ENCODE measurements at regions not wholly inside any gene's neighbourhood (a gene's known extent, or its start where the extent isn't known, plus 50 kb on each side); places are given as distances from the start of the nearest gene placed in this dataset.
A peak's percentile ranks its signal among the peaks of the same experiment; 100 is the strongest.

DNA sequence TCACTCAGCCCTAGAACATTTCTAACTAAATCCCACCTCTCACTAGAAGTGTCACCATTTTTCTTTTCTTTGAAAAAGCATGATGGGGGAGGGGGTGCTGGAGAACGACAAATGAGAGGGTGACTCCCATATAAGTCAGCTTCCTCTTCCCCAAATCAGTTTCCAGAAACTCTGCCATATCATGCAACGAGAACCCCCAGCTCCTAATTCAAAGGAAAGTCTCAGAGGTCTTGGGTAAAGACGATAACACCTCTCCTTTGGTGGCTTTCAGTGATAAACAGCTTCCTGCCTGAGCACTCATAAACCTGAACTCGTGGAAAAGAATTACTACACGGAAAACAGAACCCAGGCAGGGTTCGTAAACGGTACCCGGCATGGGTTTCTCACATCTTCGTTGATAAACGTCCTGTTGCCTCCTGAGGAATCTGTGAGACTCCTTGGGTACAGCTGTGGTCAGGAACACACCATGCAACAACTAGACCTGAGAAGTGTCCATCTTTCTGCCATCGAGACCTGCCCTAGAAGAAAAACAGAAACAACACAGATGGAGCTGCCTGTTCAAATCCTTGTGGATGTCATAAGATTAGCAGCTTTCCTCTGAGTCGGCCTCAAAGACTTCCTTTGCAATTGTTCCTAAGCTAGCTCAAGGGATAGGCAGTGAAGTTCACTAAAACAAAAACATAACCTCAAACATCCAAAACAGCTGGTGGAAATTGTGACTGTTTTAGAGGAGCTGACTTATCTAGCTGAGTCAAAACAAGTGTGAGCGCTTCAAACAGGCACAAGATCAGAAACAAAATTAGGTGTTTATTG is 185.8 kb upstream of the PRDM1 start:
- FAIRE-seq (peak; percentile 82), DNase-seq (ENCODE audit: insufficient read length) (no peak)
- no peak for TF ChIP-seq POLR2AphosphoS5 (IDR thresholded peaks at IDR 0.05; ENCODE audit: low read depth, low read length)
- TF ChIP-seq TAF1 (IDR thresholded peaks at IDR 0.05; ENCODE audit: borderline replicate concordance, low read depth, low read length): no peak
- TF ChIP-seq POLR2A (IDR thresholded peaks at IDR 0.05; ENCODE audit: low read depth, low read length): no peak

DNA sequence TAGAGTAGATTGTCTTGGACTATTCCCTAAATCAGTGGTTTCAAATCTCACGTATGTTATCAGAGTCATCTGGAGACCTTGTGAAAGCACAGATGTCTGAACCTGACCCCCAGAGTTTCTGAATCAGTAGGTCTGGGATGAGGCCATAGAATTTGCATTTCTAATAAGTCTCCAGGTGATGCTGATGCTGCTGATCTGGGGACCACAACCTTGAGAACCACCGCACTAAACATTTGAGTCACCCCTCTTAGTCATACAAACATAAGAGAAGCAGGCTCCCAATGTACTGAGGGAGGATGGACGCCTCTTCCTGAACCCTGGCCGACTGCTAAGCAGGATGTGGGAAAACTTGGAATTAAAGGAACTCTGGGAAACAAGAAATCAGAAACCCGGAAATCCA is 187.8 kb upstream of the PRDM1 start:
- FAIRE-seq (peak; percentile 82), DNase-seq (ENCODE audit: insufficient read length) (no peak)
- TF ChIP-seq POLR2AphosphoS5 (IDR thresholded peaks at IDR 0.05; ENCODE audit: low read depth, low read length): no peak
- no peak for TF ChIP-seq TAF1 (IDR thresholded peaks at IDR 0.05; ENCODE audit: borderline replicate concordance, low read depth, low read length)
- no peak for TF ChIP-seq POLR2A (IDR thresholded peaks at IDR 0.05; ENCODE audit: low read depth, low read length)

GRCh38 chr6:105897131-105897530 is 189.0 kb upstream of the PRDM1 start:
- TF ChIP-seq POLR2A (IDR thresholded peaks at IDR 0.05; ENCODE audit: low read depth, low read length): no peak
- TF ChIP-seq POLR2AphosphoS5 (IDR thresholded peaks at IDR 0.05; ENCODE audit: low read depth, low read length): no peak
- no peak for TF ChIP-seq TAF1 (IDR thresholded peaks at IDR 0.05; ENCODE audit: borderline replicate concordance, low read depth, low read length)
- no peak for DNase-seq (ENCODE audit: insufficient read length)
- FAIRE-seq: no peak

- no peak for TF ChIP-seq POLR2AphosphoS5 (IDR thresholded peaks at IDR 0.05; ENCODE audit: low read depth, low read length)
- DNase-seq (ENCODE audit: insufficient read length) (no peak), FAIRE-seq (no peak)
These were observed 189.4 kb upstream of the PRDM1 start for GRCh38 chr6:105896821-105897095.

DNA sequence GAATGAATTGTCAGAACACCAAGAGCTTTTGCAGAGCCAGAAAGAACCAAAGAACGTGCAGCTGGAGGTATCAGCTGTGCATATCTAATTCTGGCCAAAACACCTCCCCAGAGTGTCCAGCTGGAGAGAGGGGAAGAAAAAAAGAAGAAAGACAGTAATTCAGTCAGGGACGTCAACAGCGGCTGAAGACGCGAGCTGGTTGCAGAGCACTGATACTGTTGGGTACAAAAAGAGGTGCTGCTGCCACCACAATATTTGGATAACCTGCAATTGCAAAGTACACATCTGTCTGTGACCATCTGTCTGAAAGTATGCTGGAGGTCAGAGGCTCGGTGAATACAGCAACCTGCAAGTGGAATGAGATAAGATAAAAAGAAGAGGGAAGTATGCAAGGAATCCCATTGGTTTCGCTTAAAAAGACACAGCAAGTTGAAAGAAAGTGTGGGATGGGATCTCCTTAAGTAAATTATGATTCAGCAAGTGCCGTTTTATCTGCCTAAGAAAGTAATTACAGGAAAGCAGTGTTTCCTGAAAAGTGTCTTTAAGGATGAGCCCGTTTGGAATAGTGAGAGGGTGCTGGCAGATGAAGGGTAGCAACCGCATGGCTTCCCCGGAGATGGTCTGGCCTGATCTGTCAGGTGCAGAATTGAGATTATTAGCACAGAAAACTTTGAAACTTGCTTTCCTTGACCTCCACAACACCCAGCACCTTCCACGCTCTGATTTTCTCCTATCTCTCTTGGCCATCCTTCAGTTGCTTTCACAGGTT is 189.9 kb upstream of the PRDM1 start:
- DNase-seq (ENCODE audit: insufficient read length): no peak
- peak; percentile 72 for FAIRE-seq
- no peak for TF ChIP-seq TAF1 (IDR thresholded peaks at IDR 0.05; ENCODE audit: borderline replicate concordance, low read depth, low read length)
- no peak for TF ChIP-seq POLR2A (IDR thresholded peaks at IDR 0.05; ENCODE audit: low read depth, low read length)
- TF ChIP-seq POLR2AphosphoS5 (IDR thresholded peaks at IDR 0.05; ENCODE audit: low read depth, low read length): no peak

- peak; percentile 67 for FAIRE-seq
- TF ChIP-seq POLR2AphosphoS5 (IDR thresholded peaks at IDR 0.05; ENCODE audit: low read depth, low read length): no peak
- TF ChIP-seq POLR2A (IDR thresholded peaks at IDR 0.05; ENCODE audit: low read depth, low read length): no peak
- TF ChIP-seq TAF1 (IDR thresholded peaks at IDR 0.05; ENCODE audit: borderline replicate concordance, low read depth, low read length): no peak
- DNase-seq (ENCODE audit: insufficient read length): no peak
These were observed 191.6 kb upstream of the PRDM1 start for GRCh38 chr6:105894556-105894955.

DNA sequence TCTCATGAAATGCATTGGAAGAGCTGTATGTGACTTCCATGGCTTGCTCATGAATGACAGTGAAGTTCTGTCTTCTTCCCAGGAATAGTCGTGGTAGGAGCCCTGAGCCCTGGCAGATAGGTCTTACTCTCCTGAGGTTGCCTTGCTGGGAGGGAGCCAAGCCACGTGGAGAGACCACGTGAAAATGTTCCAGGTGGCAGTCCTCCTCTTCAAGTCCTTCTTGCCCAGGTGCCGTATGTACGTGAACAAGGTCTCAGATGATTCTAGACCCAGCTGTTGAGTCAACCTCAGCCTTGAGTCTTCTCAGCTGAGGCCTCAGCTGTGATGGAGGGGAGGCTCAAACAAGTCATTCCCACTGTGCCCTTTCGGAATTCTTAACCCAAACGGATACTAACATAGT is 192.4 kb upstream of the PRDM1 start:
- FAIRE-seq (no peak), DNase-seq (ENCODE audit: insufficient read length) (no peak)
- TF ChIP-seq POLR2A (IDR thresholded peaks at IDR 0.05; ENCODE audit: low read depth, low read length): no peak
- no peak for TF ChIP-seq POLR2AphosphoS5 (IDR thresholded peaks at IDR 0.05; ENCODE audit: low read depth, low read length)
- TF ChIP-seq TAF1 (IDR thresholded peaks at IDR 0.05; ENCODE audit: borderline replicate concordance, low read depth, low read length): no peak

GRCh38 chr6:105892577-105893262 is 193.4 kb upstream of the PRDM1 start:
- TF ChIP-seq POLR2A (IDR thresholded peaks at IDR 0.05; ENCODE audit: low read depth, low read length): no peak
- no peak for TF ChIP-seq POLR2AphosphoS5 (IDR thresholded peaks at IDR 0.05; ENCODE audit: low read depth, low read length)
- TF ChIP-seq TAF1 (IDR thresholded peaks at IDR 0.05; ENCODE audit: borderline replicate concordance, low read depth, low read length): no peak
- DNase-seq (ENCODE audit: insufficient read length): peak; percentile 6

GRCh38 chr6:105890521-105891244 is 195.5 kb upstream of the PRDM1 start:
- FAIRE-seq (no peak), DNase-seq (ENCODE audit: insufficient read length) (no peak)
- no peak for TF ChIP-seq TAF1 (IDR thresholded peaks at IDR 0.05; ENCODE audit: borderline replicate concordance, low read depth, low read length)
- no peak for TF ChIP-seq POLR2A (IDR thresholded peaks at IDR 0.05; ENCODE audit: low read depth, low read length)
- no peak for TF ChIP-seq POLR2AphosphoS5 (IDR thresholded peaks at IDR 0.05; ENCODE audit: low read depth, low read length)

More at GRCh38 chr6:105892577-105893262, 193.4 kb upstream of the PRDM1 start:
- peak; percentile 96 for FAIRE-seq

- DNase-seq (ENCODE audit: insufficient read length) (no peak), FAIRE-seq (no peak)
- no peak for TF ChIP-seq POLR2AphosphoS5 (IDR thresholded peaks at IDR 0.05; ENCODE audit: low read depth, low read length)
- no peak for TF ChIP-seq TAF1 (IDR thresholded peaks at IDR 0.05; ENCODE audit: borderline replicate concordance, low read depth, low read length)
- TF ChIP-seq POLR2A (IDR thresholded peaks at IDR 0.05; ENCODE audit: low read depth, low read length): no peak
These were observed 196.2 kb upstream of the PRDM1 start for GRCh38 chr6:105889902-105890301.

All from GM12892 (cell line).